GM12878 (cell line): ENCODE measurements at regions not wholly inside any gene's neighbourhood (a gene's known extent, or its start where the extent isn't known, plus 50 kb on each side); places are given as distances from the start of the nearest gene placed in this dataset.

ENCODE experiments used
- ATAC-seq: fragments of 200-7000 bp; cut with Tn5 transposase; 3 replicates; pipeline ENCODE4 v1.9.1; 2020; ENCODE audit warnings: mild to moderate bottlenecking, moderate library complexity
- BruUV-seq: library from RNA; stranded (reverse); fragments of 400-500 nt; replicated peaks from 2 replicates; lab custom pipeline; 2021; lab: Mats Ljungman, UMichigan
- CTCF ChIA-PET: fragments of 300-600 bp; sonication (Branson Sonifier 250); formaldehyde crosslinking; extraction: SDS; loops from one replicate; lab custom pipeline; 2021; ENCODE audit warnings: inconsistent platforms; lab: Yijun Ruan, JAX
- POLR2A ChIA-PET: fragments of 350-600 bp; formaldehyde crosslinking; extraction: SDS; loops from one replicate; lab custom pipeline; 2021; ENCODE audit warnings: inconsistent platforms; lab: Charles Lee
- RAD21 ChIA-PET: fragments of 300-600 bp; sonication (Branson Sonifier 250); formaldehyde crosslinking; loops from one replicate; lab custom pipeline; 2023; ENCODE audit warnings: antibody characterized with exemption; ENCODE audit not compliant: unreplicated experiment; lab: Charles Lee
- SMC1A ChIA-PET: fragments of 300-600 bp; sonication (Branson Sonifier 250); formaldehyde crosslinking; loops from one replicate; lab custom pipeline; 2023; ENCODE audit not compliant: unreplicated experiment, uncharacterized antibody; lab: Charles Lee
- DNase-seq: peaks from one replicate; pipeline ENCODE4 v3.0.0-alpha.2; 2011; ENCODE audit warnings: low read depth, low spot score
- FAIRE-seq: peaks from 3 replicates; lab custom pipeline; 2011; peaks lifted over from hg19 to GRCh38; lab: Jason Lieb, UNC
- H2AFZ ChIP-seq: 2 replicates; pipeline ENCODE4 v1.6.0; 2011; ENCODE audit warnings: low read depth, low read length, control low read depth; ENCODE audit not compliant: control insufficient read depth
- H3K27ac ChIP-seq: 2 replicates; pipeline ENCODE4 v1.5.1; 2011; ENCODE audit warnings: control low read depth; ENCODE audit not compliant: control insufficient read depth, insufficient read depth
- H3K27me3 ChIP-seq, 2 experiments: replicated peaks in 1 of 2; 2 replicates each; pipeline versions ENCODE4 v1.6.0 to v1.6.1; 2011; ENCODE audit warnings: low read length in 1 of 2; ENCODE audit not compliant: control insufficient read depth in 2 of 2, insufficient read depth in 2 of 2
- H3K36me3 ChIP-seq, 2 experiments: 2 replicates each; pipeline ENCODE4 v1.5.1; 2011; ENCODE audit warnings: low read length in 1 of 2; ENCODE audit not compliant: control insufficient read depth in 2 of 2, insufficient read depth in 2 of 2
- H3K4me1 ChIP-seq: 2 replicates; pipeline ENCODE4 v1.6.1; 2011; ENCODE audit warnings: mild to moderate bottlenecking, low read length, moderate library complexity, mixed read lengths; ENCODE audit not compliant: control insufficient read depth, insufficient read depth
- H3K4me2 ChIP-seq: 2 replicates; pipeline ENCODE4 v1.6.0; 2011; ENCODE audit warnings: control low read depth; ENCODE audit not compliant: control insufficient read depth, insufficient read depth
- H3K4me3 ChIP-seq: fragments of 200-600 bp; sonication (generic); 2 replicates; pipeline ENCODE4 v1.5.1; 2016
- H3K79me2 ChIP-seq: 2 replicates; pipeline ENCODE4 v1.6.0; 2011; ENCODE audit warnings: low read length; ENCODE audit not compliant: control insufficient read depth, insufficient read depth
- H3K9ac ChIP-seq: 2 replicates; pipeline ENCODE4 v1.8.0; 2011; ENCODE audit warnings: low read length, control low read depth, mixed read lengths; ENCODE audit not compliant: control insufficient read depth, insufficient read depth
- H3K9me3 ChIP-seq: replicated peaks from 3 replicates; pipeline ENCODE4 v1.5.1; 2011; ENCODE audit warnings: mild to moderate bottlenecking, low read length; ENCODE audit not compliant: control insufficient read depth, insufficient read depth
- H4K20me1 ChIP-seq: 2 replicates; pipeline ENCODE4 v1.6.0; 2011; ENCODE audit not compliant: control insufficient read depth, insufficient read depth
- ATF2 ChIP-seq: IDR thresholded peaks from 2 replicates; pipeline ENCODE4 v1.6.1; 2012; ENCODE audit warnings: low read length, inconsistent platforms
- CBFB ChIP-seq: IDR thresholded peaks from 2 replicates; pipeline ENCODE4 v1.6.1; 2016; ENCODE audit warnings: antibody characterized with exemption, low read depth
- GATAD2B ChIP-seq: fragments of 450-650 bp; conservative IDR thresholded peaks from 2 replicates; pipeline ENCODE4 v1.6.1; 2017; ENCODE audit warnings: low read depth, mild to moderate bottlenecking, moderate library complexity
- MXI1 ChIP-seq: fragments of 150-350 bp; IDR thresholded peaks from 2 replicates; pipeline ENCODE4 v1.6.1; 2011; ENCODE audit warnings: low read depth, mild to moderate bottlenecking, inconsistent platforms, low read length, improper control_type of control experiment
- RB1 ChIP-seq: fragments of 450-650 bp; formaldehyde crosslinking; IDR thresholded peaks from 2 replicates; pipeline ENCODE4 v1.6.1; 2017; ENCODE audit warnings: mild to moderate bottlenecking, borderline replicate concordance
- ZBTB40 ChIP-seq: fragments of 450-650 bp; IDR thresholded peaks from 2 replicates; pipeline ENCODE4 v1.6.1; 2016; ENCODE audit warnings: mild to moderate bottlenecking, moderate library complexity, borderline replicate concordance
- ZNF384 ChIP-seq: IDR thresholded peaks from 2 replicates; pipeline ENCODE4 v1.6.1; 2012; ENCODE audit warnings: low read depth, mild to moderate bottlenecking, low read length, improper control_type of control experiment, borderline replicate concordance
- WGBS: methylation state at CpG from one replicate; pipeline ENCODE4 v1.1.6; 2016; ENCODE audit warnings: low lambda C conversion rate; ENCODE audit not compliant: insufficient replicate concordance, insufficient coverage; ENCODE audit errors: missing lambda C conversion rate; 5-methylcytosine and 5-hydroxymethylcytosine counted together
- in situ Hi-C: fragments of 300-500 bp; cut with MboI; formaldehyde crosslinking; loops from 9 replicates; pipeline ENCODE4 v1.14.3; 2018; ENCODE audit warnings: mixed read lengths
- intact Hi-C: fragments of 100-400 bp; cut with micrococcal nuclease; formaldehyde crosslinking; loops from one replicate; pipeline ENCODE4 v1.14.2; 2022; ENCODE audit not compliant: unreplicated experiment

GRCh38 chr10:122768389-122768745 lies 68.7 kb upstream of the C10orf120 start:
- DNase-seq (no peak), FAIRE-seq (no peak), ATAC-seq (no peak)
- POLR2A ChIA-PET = no interaction called here
- SMC1A ChIA-PET = interaction anchor here (1.2 kb wide), 1 partner anchor 10 kb away, joined by 4 read pairs; no protein-coding TSS in a partner anchor
- CTCF ChIA-PET = no interaction called here
- H3K9me3 ChIP-seq = no peaks in the 10 kb centered on the region
- WGBS = 4% methylated on average over 1 of the region's 1 CpG
- H2AFZ ChIP-seq = no peak overlapping the region
- H3K27ac ChIP-seq = no peak overlapping the region
- no peak overlapping the region for H3K4me2 ChIP-seq
- no peaks in the 10 kb centered on the region for H3K79me2 ChIP-seq
- H3K27me3 ChIP-seq = no peaks in the 10 kb centered on the region
- H3K4me1 ChIP-seq = no peaks in the 10 kb centered on the region
- intact Hi-C loops = no loop called here
- H3K36me3 ChIP-seq = no peaks in the 10 kb centered on the region
- no peaks in the 10 kb centered on the region for H4K20me1 ChIP-seq
- H3K9ac ChIP-seq = no peak overlapping the region
- no TSS peak for BruUV-seq
- RAD21 ChIA-PET = no interaction called here
- H3K4me3 ChIP-seq = no peak overlapping the region
- in situ Hi-C loops = no loop called here
- TF ChIP-seq ZBTB40 = no peak
- TF ChIP-seq MXI1 = no peak
- no peak for TF ChIP-seq CBFB
- TF ChIP-seq ATF2 = no peak
- TF ChIP-seq GATAD2B = no peak
- no peak for TF ChIP-seq ZNF384
- TF ChIP-seq RB1 = no peak
